K562 (cell line): ENCODE measurements at regions not wholly inside any gene's neighbourhood (a gene's known extent, or its start where the extent isn't known, plus 50 kb on each side); places are given as distances from the start of the nearest gene placed in this dataset.

Experiments
- ATAC-seq: fragments of 200-7000 bp; cut with Tn5 transposase; 3 replicates; pipeline ENCODE4 v1.9.1; 2020; ENCODE audit warnings: moderate library complexity
- BruUV-seq: library from RNA; stranded (reverse); fragments of 400-500 nt; replicated peaks from 2 replicates; lab custom pipeline; 2021; lab: Mats Ljungman, UMichigan
- CTCF ChIA-PET: fragments of 300-600 bp; formaldehyde crosslinking; extraction: SDS; loops from one replicate; lab custom pipeline; 2021; ENCODE audit warnings: low intra/inter-chr PET ratio; lab: Yijun Ruan, JAX
- POLR2A ChIA-PET: fragments of 300-600, 350-650 bp; sonication (Branson Sonifier 250); formaldehyde crosslinking; extraction: SDS; loops from one replicate; lab custom pipeline; 2021; ENCODE audit warnings: antibody characterized with exemption, inconsistent platforms; lab: Yijun Ruan, JAX
- DNase-seq, 4 experiments: peaks; one replicate each; pipeline versions ENCODE4 v3.0.0 to v3.0.0-alpha.2; 2011 to 2018; ENCODE audit warnings: low spot score in 3 of 4, mixed read lengths in 3 of 4; ENCODE audit errors: extremely low read depth in 1 of 4
- FAIRE-seq: peaks from 2 replicates; lab custom pipeline; 2011; peaks lifted over from hg19 to GRCh38; lab: Jason Lieb, UNC
- H2AFZ ChIP-seq: 2 replicates; pipeline ENCODE4 v1.6.0; 2011; ENCODE audit warnings: low read depth, low read length, control low read depth, inconsistent platforms
- H3K27ac ChIP-seq: fragments of 200-600 bp; 3 replicates; pipeline ENCODE4 v1.8.0; 2011; ENCODE audit warnings: low read depth, mild to moderate bottlenecking, control low read depth, inconsistent platforms, low read length, moderate library complexity, mixed read lengths; ENCODE audit errors: extremely low read depth
- H3K27me3 ChIP-seq, 2 experiments: fragments of 300-600 bp in 1 of 2; 2 replicates in 1 of 2; 3 replicates in 1 of 2; pipeline versions ENCODE4 v1.6.0 to v1.8.0; 2011; ENCODE audit warnings: inconsistent platforms in 2 of 2, low read length in 2 of 2, mild to moderate bottlenecking in 1 of 2, mixed read lengths in 1 of 2, moderate library complexity in 1 of 2; ENCODE audit not compliant: control insufficient read depth in 2 of 2, insufficient read depth in 2 of 2
- H3K36me3 ChIP-seq: fragments of 300-600 bp; 3 replicates; pipeline ENCODE4 v1.8.0; 2011; ENCODE audit warnings: mild to moderate bottlenecking, low read length, inconsistent platforms; ENCODE audit not compliant: control insufficient read depth, insufficient read depth
- H3K4me1 ChIP-seq, 2 experiments: fragments of 200-600 bp in 1 of 2; replicated peaks in 1 of 2; 2 replicates in 1 of 2; 3 replicates in 1 of 2; pipeline versions ENCODE4 v1.5.1 to v1.8.0; 2011; ENCODE audit warnings: inconsistent platforms in 2 of 2, low read length in 2 of 2, mild to moderate bottlenecking in 1 of 2, mixed read lengths in 1 of 2, moderate library complexity in 1 of 2; ENCODE audit not compliant: control insufficient read depth in 2 of 2, insufficient read depth in 2 of 2
- H3K4me2 ChIP-seq: 2 replicates; pipeline ENCODE4 v1.6.1; 2011; ENCODE audit warnings: low read length, control low read depth, inconsistent platforms, mixed read lengths; ENCODE audit not compliant: insufficient read depth
- H3K4me3 ChIP-seq: fragments of 200-600 bp; sonication (generic), shearing (Covaris generic); 2 replicates; pipeline ENCODE4 v1.5.1; 2016; ENCODE audit warnings: control low read depth, inconsistent platforms
- H3K79me2 ChIP-seq: fragments of 200-600 bp; 3 replicates; pipeline ENCODE4 v1.8.0; 2011; ENCODE audit warnings: low read length, inconsistent platforms; ENCODE audit not compliant: control insufficient read depth, insufficient read depth
- H3K9ac ChIP-seq, 2 experiments: 2 replicates each; pipeline versions ENCODE4 v1.6.0 to v1.6.1; 2011; ENCODE audit warnings: low read depth in 2 of 2, low read length in 2 of 2, control low read depth in 1 of 2, inconsistent platforms in 1 of 2, mild to moderate bottlenecking in 1 of 2, mixed read lengths in 1 of 2; ENCODE audit not compliant: insufficient read depth in 1 of 2
- H3K9me1 ChIP-seq: one replicate; pipeline ENCODE4 v1.6.0; 2011; ENCODE audit warnings: inconsistent platforms, mild to moderate bottlenecking, low read length, moderate library complexity; ENCODE audit not compliant: control insufficient read depth, insufficient read depth
- H3K9me3 ChIP-seq: replicated peaks from 2 replicates; pipeline ENCODE4 v1.5.1; 2011; ENCODE audit warnings: low read depth, low read length, inconsistent platforms; ENCODE audit not compliant: control insufficient read depth, insufficient read depth
- H4K20me1 ChIP-seq: replicated peaks from 2 replicates; pipeline ENCODE4 v1.6.1; 2011; ENCODE audit warnings: low read length, inconsistent platforms, mixed read lengths; ENCODE audit not compliant: control insufficient read depth, insufficient read depth
- BRD4 ChIP-seq: fragments of 200-600 bp; sonication (generic); IDR thresholded peaks from 2 replicates; pipeline ENCODE4 v1.6.1; 2017; ENCODE audit warnings: inconsistent platforms
- CBX3 ChIP-seq, 2 experiments: IDR thresholded peaks; 1 replicate in 1 of 2; 2 replicates in 1 of 2; pipeline ENCODE4 v1.6.1; 2012; ENCODE audit warnings: inconsistent platforms in 2 of 2, low read length in 2 of 2, borderline replicate concordance in 1 of 2, control low read depth in 1 of 2
- E2F3 ChIP-seq: fragments of 250-450 bp; sonication (Bioruptor Pico); IDR thresholded peaks from 2 replicates; pipeline ENCODE4 v1.4.0; 2020; ENCODE audit warnings: mild to moderate bottlenecking
- GABPB1 ChIP-seq: sonication (generic); formaldehyde crosslinking; IDR thresholded peaks from 2 replicates; pipeline ENCODE4 v1.8.0; 2022; ENCODE audit warnings: mild to moderate bottlenecking, missing genetic modification reagents
- KAT8 ChIP-seq: fragments of 450-650 bp; IDR thresholded peaks from 2 replicates; pipeline ENCODE4 v1.6.1; 2016; ENCODE audit warnings: low read depth, mild to moderate bottlenecking
- PTBP1 ChIP-seq: fragments of 200-400 bp; formaldehyde crosslinking; IDR thresholded peaks from 2 replicates; pipeline ENCODE4 v1.6.1; 2017; ENCODE audit warnings: low read depth, low read length
- RCOR1 ChIP-seq, 2 experiments: IDR thresholded peaks; 2 replicates each; pipeline ENCODE4 v1.6.1; 2012; ENCODE audit warnings: low read depth in 2 of 2, low read length in 2 of 2, borderline replicate concordance in 1 of 2, improper control_type of control experiment in 1 of 2
- RFX5 ChIP-seq: IDR thresholded peaks from 2 replicates; pipeline ENCODE4 v1.6.1; 2011; ENCODE audit warnings: low read depth, mild to moderate bottlenecking, improper control_type of control experiment, low read length
- TGIF2 ChIP-seq: sonication (generic); formaldehyde crosslinking; IDR thresholded peaks from 2 replicates; pipeline ENCODE4 v1.8.1; 2022; ENCODE audit warnings: mild to moderate bottlenecking, missing genetic modification reagents, moderate library complexity
- in situ Hi-C: fragments of 300-500 bp; cut with MboI; formaldehyde crosslinking; loops from 4 replicates; pipeline ENCODE4 v1.15.0; 2018; ENCODE audit warnings: inconsistent platforms, mixed read lengths
- intact Hi-C: fragments of 100-400 bp; cut with micrococcal nuclease; formaldehyde crosslinking; loops from 2 replicates; pipeline ENCODE4 v1.14.2; 2022
- TF ChIP-seq, protein P1 (sequence below): sonication (generic); formaldehyde crosslinking; IDR thresholded peaks from 2 replicates; pipeline ENCODE4 v1.8.1; 2022; ENCODE audit warnings: missing genetic modification reagents

DNA sequence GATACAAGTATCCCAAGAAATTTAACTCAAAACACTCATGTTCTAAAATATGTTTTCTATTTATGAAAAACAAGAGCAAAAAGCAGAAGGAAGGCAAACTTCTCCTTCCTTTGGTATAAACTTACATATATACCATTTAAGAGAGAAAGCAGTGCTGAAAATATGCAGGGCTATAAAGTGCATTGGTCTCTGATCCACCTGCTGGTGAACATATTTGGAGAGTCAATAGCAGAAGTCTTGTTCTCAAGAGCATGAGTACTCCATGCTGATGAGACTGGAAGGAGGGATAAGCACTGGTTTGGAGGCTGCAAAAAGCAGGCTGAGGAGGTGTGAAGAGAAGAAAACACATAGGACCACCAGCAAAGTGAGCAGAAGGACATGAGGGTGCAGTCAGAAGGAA, 391.2 kb downstream of the STK39 start:
- Histone ChIP-seq H3K9me3 (no peaks in the 10 kb centered on the region), H2AFZ (no peak overlapping the region), H3K9me1 (no peaks in the 10 kb centered on the region), H3K36me3 (peaks cover 96% of the 10 kb centered on the region), H3K4me3 (no peak overlapping the region), H3K79me2 (no peaks in the 10 kb centered on the region), H3K4me2 (no peak overlapping the region), H3K4me1 (no peaks in the 10 kb centered on the region), H3K9ac (no peak overlapping the region), H3K27me3 (no peaks in the 10 kb centered on the region), H3K27ac (no peak overlapping the region), H4K20me1 (no peaks in the 10 kb centered on the region)
- intact Hi-C loops (no loop called here), in situ Hi-C loops (no loop called here)
- FAIRE-seq (no peak), ATAC-seq (no peak; the same call in 2 of the 3 replicates), DNase-seq (no peak)
- ChIA-PET POLR2A (interaction anchor here (1.1 to 2.3 kb wide), 2 partner anchors 10 to 85 kb away, joined by 3 to 7 read pairs; no protein-coding TSS in a partner anchor), CTCF (no interaction called here)
- no TSS peak for BruUV-seq
- no peak for TF ChIP-seq PTBP1
- no peak for TF ChIP-seq CBX3 (IDR thresholded peaks at IDR 0.05; ENCODE audit: borderline replicate concordance in 1 of 2, low read length in 2 of 2)
- no peak for TF ChIP-seq RFX5
- no peak for TF ChIP-seq RCOR1 (IDR thresholded peaks at IDR 0.05; ENCODE audit: borderline replicate concordance in 1 of 2, low read depth in 2 of 2, low read length in 2 of 2)
- TF ChIP-seq KAT8, result no peak
- TF ChIP-seq, protein P1, sequence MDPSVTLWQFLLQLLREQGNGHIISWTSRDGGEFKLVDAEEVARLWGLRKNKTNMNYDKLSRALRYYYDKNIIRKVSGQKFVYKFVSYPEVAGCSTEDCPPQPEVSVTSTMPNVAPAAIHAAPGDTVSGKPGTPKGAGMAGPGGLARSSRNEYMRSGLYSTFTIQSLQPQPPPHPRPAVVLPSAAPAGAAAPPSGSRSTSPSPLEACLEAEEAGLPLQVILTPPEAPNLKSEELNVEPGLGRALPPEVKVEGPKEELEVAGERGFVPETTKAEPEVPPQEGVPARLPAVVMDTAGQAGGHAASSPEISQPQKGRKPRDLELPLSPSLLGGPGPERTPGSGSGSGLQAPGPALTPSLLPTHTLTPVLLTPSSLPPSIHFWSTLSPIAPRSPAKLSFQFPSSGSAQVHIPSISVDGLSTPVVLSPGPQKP, result no peak
- no peak for TF ChIP-seq BRD4
- TF ChIP-seq TGIF2 (CRISPR knock-in tag), result no peak
- no peak for TF ChIP-seq GABPB1 (CRISPR knock-in tag)
- TF ChIP-seq E2F3 (CRISPR knock-in tag), result no peak
- TF ChIP-seq, all 486 proteins: peak for 0
